GM23248 (cell line): ENCODE measurements at regions not wholly inside any gene's neighbourhood (a gene's known extent, or its start where the extent isn't known, plus 50 kb on each side); places are given as distances from the start of the nearest gene placed in this dataset.

Experiments used
- EZH2 ChIP-seq: fragments of 200-600 bp; sonication (generic); IDR thresholded peaks from 2 replicates; pipeline ENCODE4 v1.6.1; 2018; ENCODE audit warnings: antibody characterized with exemption, mild to moderate bottlenecking; ENCODE audit not compliant: insufficient read depth, poor library complexity, severe bottlenecking
- EZH2phosphoT487 ChIP-seq: fragments of 200-600 bp; sonication (generic); IDR thresholded peaks from 2 replicates; pipeline ENCODE4 v1.6.1; 2018; ENCODE audit warnings: antibody characterized with exemption, moderate library complexity, mild to moderate bottlenecking, low read depth; ENCODE audit not compliant: insufficient read depth

- TF ChIP-seq EZH2 (no peak), EZH2phosphoT487 (no peak)
Observed at GRCh38 chr4:8722556-8722955, 130.0 kb downstream of the CPZ start.
